H1 (cell line): ENCODE measurements at regions not wholly inside any gene's neighbourhood (a gene's known extent, or its start where the extent isn't known, plus 50 kb on each side); places are given as distances from the start of the nearest gene placed in this dataset.

ENCODE experiments used
- HDAC2 ChIP-seq, 2 experiments: fragments of 300-600 bp in 1 of 2; sonication (generic) in 1 of 2; IDR thresholded peaks; 2 replicates each; pipeline ENCODE4 v1.6.1; 2011 to 2012; ENCODE audit warnings: low read depth in 2 of 2, low read length in 2 of 2, mild to moderate bottlenecking in 2 of 2, moderate library complexity in 2 of 2, borderline replicate concordance in 1 of 2, inconsistent platforms in 1 of 2
- KDM4A ChIP-seq: IDR thresholded peaks from one replicate; pipeline ENCODE4 v1.7.1; 2012; ENCODE audit warnings: low read depth, mild to moderate bottlenecking, moderate library complexity, low read length, inconsistent platforms; ENCODE audit not compliant: severe bottlenecking
- RBBP5 ChIP-seq: IDR thresholded peaks from 2 replicates; pipeline ENCODE4 v1.7.1; 2012; ENCODE audit warnings: low read depth, mild to moderate bottlenecking, inconsistent platforms, low read length, moderate library complexity, borderline replicate concordance
- TF ChIP-seq, protein P1 (sequence below): fragments of 300-600 bp; sonication (generic); IDR thresholded peaks from 2 replicates; pipeline ENCODE4 v1.7.1; 2012; ENCODE audit warnings: low read length, moderate library complexity, mild to moderate bottlenecking, inconsistent platforms; ENCODE audit not compliant: insufficient replicate concordance

DNA sequence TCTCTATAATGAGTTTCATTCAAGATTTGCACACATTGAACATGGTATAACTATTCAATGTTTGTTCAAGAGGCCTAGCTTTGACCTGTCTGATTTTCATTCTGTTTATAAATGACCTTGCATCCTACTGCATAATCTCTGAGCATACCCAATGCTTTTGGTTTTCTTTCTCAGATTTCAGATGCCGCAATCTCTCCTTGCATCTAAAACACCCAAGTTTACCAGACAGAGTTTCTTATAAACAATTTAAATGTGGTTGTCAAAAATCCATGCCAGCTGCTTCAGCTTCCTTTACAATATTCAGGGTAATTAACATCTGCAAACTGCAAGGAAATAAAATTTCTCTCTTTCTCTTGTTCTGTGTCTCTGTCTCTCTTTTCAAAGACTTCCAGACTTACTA, 123.0 kb upstream of the PCDH18 start (continued):
- TF ChIP-seq, protein P1, sequence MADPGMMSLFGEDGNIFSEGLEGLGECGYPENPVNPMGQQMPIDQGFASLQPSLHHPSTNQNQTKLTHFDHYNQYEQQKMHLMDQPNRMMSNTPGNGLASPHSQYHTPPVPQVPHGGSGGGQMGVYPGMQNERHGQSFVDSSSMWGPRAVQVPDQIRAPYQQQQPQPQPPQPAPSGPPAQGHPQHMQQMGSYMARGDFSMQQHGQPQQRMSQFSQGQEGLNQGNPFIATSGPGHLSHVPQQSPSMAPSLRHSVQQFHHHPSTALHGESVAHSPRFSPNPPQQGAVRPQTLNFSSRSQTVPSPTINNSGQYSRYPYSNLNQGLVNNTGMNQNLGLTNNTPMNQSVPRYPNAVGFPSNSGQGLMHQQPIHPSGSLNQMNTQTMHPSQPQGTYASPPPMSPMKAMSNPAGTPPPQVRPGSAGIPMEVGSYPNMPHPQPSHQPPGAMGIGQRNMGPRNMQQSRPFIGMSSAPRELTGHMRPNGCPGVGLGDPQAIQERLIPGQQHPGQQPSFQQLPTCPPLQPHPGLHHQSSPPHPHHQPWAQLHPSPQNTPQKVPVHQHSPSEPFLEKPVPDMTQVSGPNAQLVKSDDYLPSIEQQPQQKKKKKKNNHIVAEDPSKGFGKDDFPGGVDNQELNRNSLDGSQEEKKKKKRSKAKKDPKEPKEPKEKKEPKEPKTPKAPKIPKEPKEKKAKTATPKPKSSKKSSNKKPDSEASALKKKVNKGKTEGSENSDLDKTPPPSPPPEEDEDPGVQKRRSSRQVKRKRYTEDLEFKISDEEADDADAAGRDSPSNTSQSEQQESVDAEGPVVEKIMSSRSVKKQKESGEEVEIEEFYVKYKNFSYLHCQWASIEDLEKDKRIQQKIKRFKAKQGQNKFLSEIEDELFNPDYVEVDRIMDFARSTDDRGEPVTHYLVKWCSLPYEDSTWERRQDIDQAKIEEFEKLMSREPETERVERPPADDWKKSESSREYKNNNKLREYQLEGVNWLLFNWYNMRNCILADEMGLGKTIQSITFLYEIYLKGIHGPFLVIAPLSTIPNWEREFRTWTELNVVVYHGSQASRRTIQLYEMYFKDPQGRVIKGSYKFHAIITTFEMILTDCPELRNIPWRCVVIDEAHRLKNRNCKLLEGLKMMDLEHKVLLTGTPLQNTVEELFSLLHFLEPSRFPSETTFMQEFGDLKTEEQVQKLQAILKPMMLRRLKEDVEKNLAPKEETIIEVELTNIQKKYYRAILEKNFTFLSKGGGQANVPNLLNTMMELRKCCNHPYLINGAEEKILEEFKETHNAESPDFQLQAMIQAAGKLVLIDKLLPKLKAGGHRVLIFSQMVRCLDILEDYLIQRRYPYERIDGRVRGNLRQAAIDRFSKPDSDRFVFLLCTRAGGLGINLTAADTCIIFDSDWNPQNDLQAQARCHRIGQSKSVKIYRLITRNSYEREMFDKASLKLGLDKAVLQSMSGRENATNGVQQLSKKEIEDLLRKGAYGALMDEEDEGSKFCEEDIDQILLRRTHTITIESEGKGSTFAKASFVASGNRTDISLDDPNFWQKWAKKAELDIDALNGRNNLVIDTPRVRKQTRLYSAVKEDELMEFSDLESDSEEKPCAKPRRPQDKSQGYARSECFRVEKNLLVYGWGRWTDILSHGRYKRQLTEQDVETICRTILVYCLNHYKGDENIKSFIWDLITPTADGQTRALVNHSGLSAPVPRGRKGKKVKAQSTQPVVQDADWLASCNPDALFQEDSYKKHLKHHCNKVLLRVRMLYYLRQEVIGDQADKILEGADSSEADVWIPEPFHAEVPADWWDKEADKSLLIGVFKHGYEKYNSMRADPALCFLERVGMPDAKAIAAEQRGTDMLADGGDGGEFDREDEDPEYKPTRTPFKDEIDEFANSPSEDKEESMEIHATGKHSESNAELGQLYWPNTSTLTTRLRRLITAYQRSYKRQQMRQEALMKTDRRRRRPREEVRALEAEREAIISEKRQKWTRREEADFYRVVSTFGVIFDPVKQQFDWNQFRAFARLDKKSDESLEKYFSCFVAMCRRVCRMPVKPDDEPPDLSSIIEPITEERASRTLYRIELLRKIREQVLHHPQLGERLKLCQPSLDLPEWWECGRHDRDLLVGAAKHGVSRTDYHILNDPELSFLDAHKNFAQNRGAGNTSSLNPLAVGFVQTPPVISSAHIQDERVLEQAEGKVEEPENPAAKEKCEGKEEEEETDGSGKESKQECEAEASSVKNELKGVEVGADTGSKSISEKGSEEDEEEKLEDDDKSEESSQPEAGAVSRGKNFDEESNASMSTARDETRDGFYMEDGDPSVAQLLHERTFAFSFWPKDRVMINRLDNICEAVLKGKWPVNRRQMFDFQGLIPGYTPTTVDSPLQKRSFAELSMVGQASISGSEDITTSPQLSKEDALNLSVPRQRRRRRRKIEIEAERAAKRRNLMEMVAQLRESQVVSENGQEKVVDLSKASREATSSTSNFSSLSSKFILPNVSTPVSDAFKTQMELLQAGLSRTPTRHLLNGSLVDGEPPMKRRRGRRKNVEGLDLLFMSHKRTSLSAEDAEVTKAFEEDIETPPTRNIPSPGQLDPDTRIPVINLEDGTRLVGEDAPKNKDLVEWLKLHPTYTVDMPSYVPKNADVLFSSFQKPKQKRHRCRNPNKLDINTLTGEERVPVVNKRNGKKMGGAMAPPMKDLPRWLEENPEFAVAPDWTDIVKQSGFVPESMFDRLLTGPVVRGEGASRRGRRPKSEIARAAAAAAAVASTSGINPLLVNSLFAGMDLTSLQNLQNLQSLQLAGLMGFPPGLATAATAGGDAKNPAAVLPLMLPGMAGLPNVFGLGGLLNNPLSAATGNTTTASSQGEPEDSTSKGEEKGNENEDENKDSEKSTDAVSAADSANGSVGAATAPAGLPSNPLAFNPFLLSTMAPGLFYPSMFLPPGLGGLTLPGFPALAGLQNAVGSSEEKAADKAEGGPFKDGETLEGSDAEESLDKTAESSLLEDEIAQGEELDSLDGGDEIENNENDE, result no peak
- TF ChIP-seq KDM4A (no peak), HDAC2 (IDR thresholded peaks at IDR 0.05; ENCODE audit: borderline replicate concordance in 1 of 2, low read depth in 2 of 2, low read length in 2 of 2) (no peak), RBBP5 (no peak)
